HEK293 (cell line): ENCODE measurements at regions not wholly inside any gene's neighbourhood (a gene's known extent, or its start where the extent isn't known, plus 50 kb on each side); places are given as distances from the start of the nearest gene placed in this dataset.

Source experiments
- CTCF ChIA-PET: fragments of 350-600 bp; formaldehyde crosslinking; extraction: SDS; loops from one replicate; lab custom pipeline; 2021; ENCODE audit warnings: antibody characterized with exemption; lab: Yijun Ruan, JAX
- POLR2A ChIA-PET: fragments of 300-600 bp; formaldehyde crosslinking; extraction: SDS; loops from one replicate; lab custom pipeline; 2020; ENCODE audit warnings: antibody characterized with exemption, inconsistent platforms; lab: Yijun Ruan, JAX
- H3K27ac ChIP-seq: fragments of 200-500 bp; sonication (Bioruptor generic); 2 replicates; pipeline ENCODE4 v1.5.1; 2014; ENCODE audit warnings: low read depth, low read length, control low read depth, inconsistent platforms; ENCODE audit errors: extremely low read depth
- H3K36me3 ChIP-seq, 2 experiments: fragments of 200-500 bp in 1 of 2; sonication (Bioruptor generic) in 1 of 2; 1 replicate in 1 of 2; 2 replicates in 1 of 2; pipeline ENCODE4 v1.5.1; 2014 to 2017; ENCODE audit warnings: inconsistent platforms in 2 of 2, low read length in 2 of 2; ENCODE audit not compliant: control insufficient read depth in 2 of 2, insufficient read depth in 1 of 2
- H3K4me1 ChIP-seq: fragments of 200-500 bp; sonication (Bioruptor generic); 2 replicates; pipeline ENCODE4 v1.5.1; 2014; ENCODE audit warnings: mild to moderate bottlenecking, low read length, inconsistent platforms; ENCODE audit not compliant: control insufficient read depth, insufficient read depth
- H3K4me3 ChIP-seq: 2 replicates; pipeline ENCODE4 v1.5.1; 2011; ENCODE audit warnings: low read depth, mild to moderate bottlenecking, control low read depth, low read length, moderate library complexity
- H3K9me3 ChIP-seq: fragments of 200-500 bp; sonication (Bioruptor generic); 2 replicates; pipeline ENCODE4 v1.5.1; 2014; ENCODE audit warnings: low read depth, low read length, inconsistent platforms; ENCODE audit not compliant: control insufficient read depth, insufficient read depth
- KLF10 ChIP-seq: fragments of 450-650 bp; IDR thresholded peaks from 2 replicates; pipeline ENCODE4 v1.5.1; 2018; ENCODE audit warnings: missing biosample characterization, mild to moderate bottlenecking, missing genetic modification characterization
- PRDM10 ChIP-seq: fragments of 450-650 bp; formaldehyde crosslinking; IDR thresholded peaks from 2 replicates; pipeline ENCODE4 v1.5.1; 2016; ENCODE audit warnings: missing biosample characterization, missing genetic modification characterization
- SALL2 ChIP-seq: fragments of 450-650 bp; formaldehyde crosslinking; IDR thresholded peaks from 2 replicates; pipeline ENCODE4 v1.5.0; 2017; ENCODE audit warnings: missing biosample characterization, mild to moderate bottlenecking, missing genetic modification characterization, borderline replicate concordance
- ZBTB17 ChIP-seq: fragments of 450-650 bp; formaldehyde crosslinking; IDR thresholded peaks from 2 replicates; pipeline ENCODE4 v1.5.1; 2016; ENCODE audit warnings: missing biosample characterization, missing genetic modification characterization
- ZBTB20 ChIP-seq: fragments of 450-650 bp; formaldehyde crosslinking; IDR thresholded peaks from 2 replicates; pipeline ENCODE4 v1.5.1; 2016; ENCODE audit warnings: missing biosample characterization, missing genetic modification characterization
- ZNF16 ChIP-seq: fragments of 450-650 bp; formaldehyde crosslinking; IDR thresholded peaks from 2 replicates; pipeline ENCODE4 v1.5.1; 2016; ENCODE audit warnings: low read depth, missing biosample characterization, missing genetic modification characterization
- ZNF292 ChIP-seq: fragments of 450-650 bp; formaldehyde crosslinking; IDR thresholded peaks from 2 replicates; pipeline ENCODE4 v1.5.1; 2016; ENCODE audit warnings: low read depth, missing biosample characterization, missing genetic modification characterization, borderline replicate concordance
- ZNF335 ChIP-seq: fragments of 450-650 bp; formaldehyde crosslinking; conservative IDR thresholded peaks from 2 replicates; pipeline ENCODE4 v1.5.1; 2016; ENCODE audit warnings: missing biosample characterization, missing genetic modification characterization
- ZNF514 ChIP-seq: fragments of 450-650 bp; formaldehyde crosslinking; IDR thresholded peaks from 2 replicates; pipeline ENCODE4 v1.5.1; 2016; ENCODE audit warnings: missing biosample characterization, missing genetic modification characterization
- ZNF558 ChIP-seq: fragments of 450-650 bp; formaldehyde crosslinking; IDR thresholded peaks from 2 replicates; pipeline ENCODE4 v1.5.1; 2016; ENCODE audit warnings: missing biosample characterization, missing genetic modification characterization
- ZNF571 ChIP-seq: fragments of 450-650 bp; formaldehyde crosslinking; IDR thresholded peaks from 2 replicates; pipeline ENCODE4 v1.5.0; 2017; ENCODE audit warnings: missing biosample characterization, missing genetic modification characterization
- ZNF580 ChIP-seq: fragments of 450-650 bp; formaldehyde crosslinking; IDR thresholded peaks from 2 replicates; pipeline ENCODE4 v1.5.1; 2016; ENCODE audit warnings: missing biosample characterization, missing genetic modification characterization
- ZNF623 ChIP-seq: fragments of 450-650 bp; formaldehyde crosslinking; IDR thresholded peaks from 2 replicates; pipeline ENCODE4 v1.5.1; 2016; ENCODE audit warnings: missing biosample characterization, missing genetic modification characterization
- TF ChIP-seq, protein P1 (sequence below): fragments of 450-650 bp; formaldehyde crosslinking; conservative IDR thresholded peaks from 2 replicates; pipeline ENCODE4 v1.5.1; 2016; ENCODE audit warnings: low read depth, missing biosample characterization, missing genetic modification characterization
- TF ChIP-seq, protein P2 (sequence below): fragments of 450-650 bp; formaldehyde crosslinking; IDR thresholded peaks from 2 replicates; pipeline ENCODE4 v1.5.1; 2016; ENCODE audit warnings: missing biosample characterization, missing genetic modification characterization
- TF ChIP-seq, protein P3 (sequence below): fragments of 450-650 bp; formaldehyde crosslinking; IDR thresholded peaks from 2 replicates; pipeline ENCODE4 v1.5.1; 2016; ENCODE audit warnings: missing biosample characterization, missing genetic modification characterization, borderline replicate concordance

DNA sequence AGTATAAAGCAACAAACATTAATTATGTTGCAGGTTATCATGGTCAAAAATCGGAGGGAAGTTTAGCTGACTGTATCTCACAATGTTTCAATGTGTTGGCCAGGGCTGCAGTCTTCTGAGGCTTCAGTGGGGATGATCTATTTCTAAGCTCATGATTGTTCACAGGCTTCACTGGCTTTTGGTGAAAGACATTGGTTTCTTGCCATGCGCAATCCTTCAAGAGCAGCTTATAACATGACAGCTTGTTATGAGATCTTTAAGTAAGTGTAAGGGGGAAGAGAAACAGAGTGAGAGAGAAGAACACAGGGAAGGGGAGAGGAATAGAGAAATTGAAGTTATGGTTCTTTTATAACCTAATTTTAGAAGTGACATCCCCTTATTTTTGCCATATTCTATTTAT is 385.9 kb upstream of the CHD1 start (continued):
- TF ChIP-seq ZNF292 (tag by site-specific recombination) (no peak), ZNF571 (tag by site-specific recombination) (no peak), ZNF335 (tag by site-specific recombination) (no peak)
- TF ChIP-seq, protein P1, sequence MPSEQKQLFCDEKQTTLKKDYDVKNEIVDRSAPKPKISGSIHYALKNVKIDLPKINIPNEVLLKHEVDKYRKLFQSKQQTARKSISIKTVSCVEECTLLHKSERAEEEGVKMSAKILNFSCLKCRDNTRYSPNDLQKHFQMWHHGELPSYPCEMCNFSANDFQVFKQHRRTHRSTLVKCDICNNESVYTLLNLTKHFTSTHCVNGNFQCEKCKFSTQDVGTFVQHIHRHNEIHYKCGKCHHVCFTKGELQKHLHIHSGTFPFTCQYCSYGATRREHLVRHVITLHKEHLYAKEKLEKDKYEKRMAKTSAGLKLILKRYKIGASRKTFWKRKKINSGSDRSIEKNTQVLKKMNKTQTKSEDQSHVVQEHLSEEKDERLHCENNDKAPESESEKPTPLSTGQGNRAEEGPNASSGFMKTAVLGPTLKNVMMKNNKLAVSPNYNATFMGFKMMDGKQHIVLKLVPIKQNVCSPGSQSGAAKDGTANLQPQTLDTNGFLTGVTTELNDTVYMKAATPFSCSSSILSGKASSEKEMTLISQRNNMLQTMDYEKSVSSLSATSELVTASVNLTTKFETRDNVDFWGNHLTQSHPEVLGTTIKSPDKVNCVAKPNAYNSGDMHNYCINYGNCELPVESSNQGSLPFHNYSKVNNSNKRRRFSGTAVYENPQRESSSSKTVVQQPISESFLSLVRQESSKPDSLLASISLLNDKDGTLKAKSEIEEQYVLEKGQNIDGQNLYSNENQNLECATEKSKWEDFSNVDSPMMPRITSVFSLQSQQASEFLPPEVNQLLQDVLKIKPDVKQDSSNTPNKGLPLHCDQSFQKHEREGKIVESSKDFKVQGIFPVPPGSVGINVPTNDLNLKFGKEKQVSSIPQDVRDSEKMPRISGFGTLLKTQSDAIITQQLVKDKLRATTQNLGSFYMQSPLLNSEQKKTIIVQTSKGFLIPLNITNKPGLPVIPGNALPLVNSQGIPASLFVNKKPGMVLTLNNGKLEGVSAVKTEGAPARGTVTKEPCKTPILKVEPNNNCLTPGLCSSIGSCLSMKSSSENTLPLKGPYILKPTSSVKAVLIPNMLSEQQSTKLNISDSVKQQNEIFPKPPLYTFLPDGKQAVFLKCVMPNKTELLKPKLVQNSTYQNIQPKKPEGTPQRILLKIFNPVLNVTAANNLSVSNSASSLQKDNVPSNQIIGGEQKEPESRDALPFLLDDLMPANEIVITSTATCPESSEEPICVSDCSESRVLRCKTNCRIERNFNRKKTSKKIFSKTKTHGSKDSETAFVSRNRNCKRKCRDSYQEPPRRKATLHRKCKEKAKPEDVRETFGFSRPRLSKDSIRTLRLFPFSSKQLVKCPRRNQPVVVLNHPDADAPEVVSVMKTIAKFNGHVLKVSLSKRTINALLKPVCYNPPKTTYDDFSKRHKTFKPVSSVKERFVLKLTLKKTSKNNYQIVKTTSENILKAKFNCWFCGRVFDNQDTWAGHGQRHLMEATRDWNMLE (tag by site-specific recombination), result no peak
- TF ChIP-seq, protein P2, sequence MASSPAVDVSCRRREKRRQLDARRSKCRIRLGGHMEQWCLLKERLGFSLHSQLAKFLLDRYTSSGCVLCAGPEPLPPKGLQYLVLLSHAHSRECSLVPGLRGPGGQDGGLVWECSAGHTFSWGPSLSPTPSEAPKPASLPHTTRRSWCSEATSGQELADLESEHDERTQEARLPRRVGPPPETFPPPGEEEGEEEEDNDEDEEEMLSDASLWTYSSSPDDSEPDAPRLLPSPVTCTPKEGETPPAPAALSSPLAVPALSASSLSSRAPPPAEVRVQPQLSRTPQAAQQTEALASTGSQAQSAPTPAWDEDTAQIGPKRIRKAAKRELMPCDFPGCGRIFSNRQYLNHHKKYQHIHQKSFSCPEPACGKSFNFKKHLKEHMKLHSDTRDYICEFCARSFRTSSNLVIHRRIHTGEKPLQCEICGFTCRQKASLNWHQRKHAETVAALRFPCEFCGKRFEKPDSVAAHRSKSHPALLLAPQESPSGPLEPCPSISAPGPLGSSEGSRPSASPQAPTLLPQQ (tag by site-specific recombination), result no peak

GRCh38 chr5:99308131-99308530 is 379.3 kb upstream of the CHD1 start:
- H3K36me3 ChIP-seq, result no peaks in the 10 kb centered on the region
- ChIA-PET CTCF (no interaction called here), POLR2A (no interaction called here)
- H3K9me3 ChIP-seq, result no peaks in the 10 kb centered on the region
- H3K27ac ChIP-seq, result no peak overlapping the region
- H3K4me1 ChIP-seq, result no peaks in the 10 kb centered on the region
- TF ChIP-seq ZNF514 (tag by site-specific recombination) (no peak), ZNF558 (no peak), ZBTB20 (tag by site-specific recombination) (no peak), PRDM10 (no peak), SALL2 (tag by site-specific recombination) (no peak), KLF10 (tag by site-specific recombination) (no peak), ZBTB17 (tag by site-specific recombination) (no peak), ZNF623 (no peak), ZNF16 (tag by site-specific recombination) (no peak), ZNF580 (no peak)
- TF ChIP-seq, protein P3, sequence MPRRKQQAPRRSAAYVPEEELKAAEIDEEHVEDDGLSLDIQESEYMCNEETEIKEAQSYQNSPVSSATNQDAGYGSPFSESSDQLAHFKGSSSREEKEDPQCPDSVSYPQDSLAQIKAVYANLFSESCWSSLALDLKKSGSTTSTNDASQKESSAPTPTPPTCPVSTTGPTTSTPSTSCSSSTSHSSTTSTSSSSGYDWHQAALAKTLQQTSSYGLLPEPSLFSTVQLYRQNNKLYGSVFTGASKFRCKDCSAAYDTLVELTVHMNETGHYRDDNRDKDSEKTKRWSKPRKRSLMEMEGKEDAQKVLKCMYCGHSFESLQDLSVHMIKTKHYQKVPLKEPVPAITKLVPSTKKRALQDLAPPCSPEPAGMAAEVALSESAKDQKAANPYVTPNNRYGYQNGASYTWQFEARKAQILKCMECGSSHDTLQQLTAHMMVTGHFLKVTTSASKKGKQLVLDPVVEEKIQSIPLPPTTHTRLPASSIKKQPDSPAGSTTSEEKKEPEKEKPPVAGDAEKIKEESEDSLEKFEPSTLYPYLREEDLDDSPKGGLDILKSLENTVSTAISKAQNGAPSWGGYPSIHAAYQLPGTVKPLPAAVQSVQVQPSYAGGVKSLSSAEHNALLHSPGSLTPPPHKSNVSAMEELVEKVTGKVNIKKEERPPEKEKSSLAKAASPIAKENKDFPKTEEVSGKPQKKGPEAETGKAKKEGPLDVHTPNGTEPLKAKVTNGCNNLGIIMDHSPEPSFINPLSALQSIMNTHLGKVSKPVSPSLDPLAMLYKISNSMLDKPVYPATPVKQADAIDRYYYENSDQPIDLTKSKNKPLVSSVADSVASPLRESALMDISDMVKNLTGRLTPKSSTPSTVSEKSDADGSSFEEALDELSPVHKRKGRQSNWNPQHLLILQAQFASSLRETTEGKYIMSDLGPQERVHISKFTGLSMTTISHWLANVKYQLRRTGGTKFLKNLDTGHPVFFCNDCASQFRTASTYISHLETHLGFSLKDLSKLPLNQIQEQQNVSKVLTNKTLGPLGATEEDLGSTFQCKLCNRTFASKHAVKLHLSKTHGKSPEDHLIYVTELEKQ (tag by site-specific recombination), result no peak
- no peak overlapping the region for H3K4me3 ChIP-seq
